ENCODE measurements at regions not wholly inside any gene's neighbourhood (a gene's known extent, or its start where the extent isn't known, plus 50 kb on each side); places are given as distances from the start of the nearest gene placed in this dataset.

GRCh38 chr10:71093531-71093930 is 118.8 kb upstream of the UNC5B start:
- DNase-seq, result no peak
- TF ChIP-seq CTCF (IDR thresholded peaks at IDR 0.05), result no peak
- no peak overlapping the region for H3K4me3 Mint-ChIP-seq
- peaks cover 8% of the 10 kb centered on the region for H3K27me3 ChIP-seq (ENCODE audit: control insufficient read depth, insufficient read depth, low read length)
- peaks cover 26 to 31% of the 10 kb centered on the region in 2 donors for H3K27me3 Mint-ChIP-seq (ENCODE audit: low read depth in 2 of 2)
- H3K4me1 ChIP-seq (ENCODE audit: control insufficient read depth, insufficient read depth, low read length), result no peaks in the 10 kb centered on the region
- H3K4me3 ChIP-seq (ENCODE audit: low read length), result no peak overlapping the region
- 86% methylated on average over 1 of the region's 2 CpGs for WGBS (ENCODE audit: insufficient coverage)
- no peaks in the 10 kb centered on the region for H3K36me3 ChIP-seq (ENCODE audit: control insufficient read depth, insufficient read depth, low read length)
- no peaks in the 10 kb centered on the region for H3K9me3 ChIP-seq (ENCODE audit: control insufficient read depth, insufficient read depth, low read length)
- peaks cover 13% of the 10 kb centered on the region for H3K36me3 Mint-ChIP-seq
- ATAC-seq, result no peak
- H3K4me1 Mint-ChIP-seq, result no peaks in the 10 kb centered on the region
- H3K9me3 Mint-ChIP-seq, result no peaks in the 10 kb centered on the region
- intact Hi-C loops (cut with micrococcal nuclease), result no loop called here
- no peak overlapping the region for H3K27ac Mint-ChIP-seq
- H3K27ac ChIP-seq (ENCODE audit: low read length), result no peak overlapping the region

- H3K36me3 ChIP-seq (ENCODE audit: control insufficient read depth, insufficient read depth, low read length), result no peaks in the 10 kb centered on the region
- peaks cover 27 to 43% of the 10 kb centered on the region in 2 donors for H3K27me3 Mint-ChIP-seq (ENCODE audit: low read depth in 2 of 2)
- ATAC-seq (no peak), DNase-seq (no peak)
- H3K9me3 Mint-ChIP-seq, result no peaks in the 10 kb centered on the region
- no peak overlapping the region for H3K27ac ChIP-seq (ENCODE audit: low read length)
- WGBS (ENCODE audit: insufficient coverage), result 73% methylated on average over 3 of the region's 4 CpGs
- no peak overlapping the region for H3K4me3 Mint-ChIP-seq
- H3K4me1 ChIP-seq (ENCODE audit: control insufficient read depth, insufficient read depth, low read length), result no peaks in the 10 kb centered on the region
- H3K4me3 ChIP-seq (ENCODE audit: low read length), result no peak overlapping the region
- TF ChIP-seq CTCF (IDR thresholded peaks at IDR 0.05), result no peak
- H3K9me3 ChIP-seq (ENCODE audit: control insufficient read depth, insufficient read depth, low read length), result no peaks in the 10 kb centered on the region
- H3K36me3 Mint-ChIP-seq, result peaks cover 13% of the 10 kb centered on the region
- intact Hi-C loops (cut with micrococcal nuclease), result no loop called here
- no peak overlapping the region for H3K27ac Mint-ChIP-seq
- no peaks in the 10 kb centered on the region for H3K4me1 Mint-ChIP-seq
- H3K27me3 ChIP-seq (ENCODE audit: control insufficient read depth, insufficient read depth, low read length), result peaks cover 18% of the 10 kb centered on the region
Observed at GRCh38 chr10:71094712-71095390, 117.5 kb upstream of the UNC5B start.

- H3K27ac ChIP-seq (ENCODE audit: low read length), result no peak overlapping the region
- WGBS (ENCODE audit: insufficient coverage), result 100% methylated on average over 1 of the region's 1 CpG
- ATAC-seq (no peak), DNase-seq (no peak)
- peaks cover 19% of the 10 kb centered on the region for H3K27me3 ChIP-seq (ENCODE audit: control insufficient read depth, insufficient read depth, low read length)
- no peaks in the 10 kb centered on the region for H3K36me3 ChIP-seq (ENCODE audit: control insufficient read depth, insufficient read depth, low read length)
- Mint-ChIP-seq H3K27ac (no peak overlapping the region), H3K27me3 (ENCODE audit: low read depth in 2 of 2) (peaks cover 25 to 54% of the 10 kb centered on the region in 2 donors), H3K4me1 (peaks cover 0 to 5% of the 10 kb centered on the region in 2 donors), H3K36me3 (peaks cover 13% of the 10 kb centered on the region), H3K4me3 (no peak overlapping the region), H3K9me3 (no peaks in the 10 kb centered on the region)
- H3K4me1 ChIP-seq (ENCODE audit: control insufficient read depth, insufficient read depth, low read length), result no peaks in the 10 kb centered on the region
- no peak for TF ChIP-seq CTCF (IDR thresholded peaks at IDR 0.05)
- intact Hi-C loops (cut with micrococcal nuclease), result no loop called here
- no peak overlapping the region for H3K4me3 ChIP-seq (ENCODE audit: low read length)
- H3K9me3 ChIP-seq (ENCODE audit: control insufficient read depth, insufficient read depth, low read length), result no peaks in the 10 kb centered on the region
Observed at GRCh38 chr10:71099731-71100361, 112.5 kb upstream of the UNC5B start.
